OCI-LY7 (cell line): ENCODE measurements at regions not wholly inside any gene's neighbourhood (a gene's known extent, or its start where the extent isn't known, plus 50 kb on each side); places are given as distances from the start of the nearest gene placed in this dataset.

ENCODE experiments used
- EZH2phosphoT487 ChIP-seq: fragments of 200-600 bp; sonication (generic); IDR thresholded peaks from 2 replicates; pipeline ENCODE4 v1.6.1; 2018; ENCODE audit warnings: low read depth, borderline replicate concordance, mild to moderate bottlenecking, mixed run types, antibody characterized with exemption, low read length, moderate library complexity, mixed read lengths
- TF ChIP-seq, protein P1 (sequence below): fragments of 200-600 bp; sonication (generic); conservative IDR thresholded peaks from 2 replicates; pipeline ENCODE4 v1.5.1; 2014; ENCODE audit warnings: mild to moderate bottlenecking, antibody characterized with exemption, low read length, moderate library complexity, mixed read lengths

DNA sequence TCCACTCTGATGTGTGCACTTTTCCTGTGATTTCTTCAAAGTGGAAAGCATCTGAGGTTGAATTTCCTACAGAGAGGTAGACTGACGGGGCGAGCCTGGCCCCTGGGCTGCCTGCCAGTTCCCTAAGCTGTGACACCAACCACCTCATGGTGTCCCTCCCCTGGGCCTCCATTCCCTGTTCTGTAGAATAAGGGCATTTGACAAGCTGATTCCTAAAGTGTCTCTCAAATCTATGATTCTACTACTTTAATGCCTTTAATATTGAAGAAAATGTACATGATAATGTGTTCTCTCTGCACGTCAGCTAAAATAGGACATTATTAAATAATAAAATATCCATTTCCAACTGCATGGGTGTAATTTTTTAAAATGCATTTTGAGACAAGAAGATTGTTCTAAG, 105.1 kb downstream of the SEC61G start:
- TF ChIP-seq, protein P1, sequence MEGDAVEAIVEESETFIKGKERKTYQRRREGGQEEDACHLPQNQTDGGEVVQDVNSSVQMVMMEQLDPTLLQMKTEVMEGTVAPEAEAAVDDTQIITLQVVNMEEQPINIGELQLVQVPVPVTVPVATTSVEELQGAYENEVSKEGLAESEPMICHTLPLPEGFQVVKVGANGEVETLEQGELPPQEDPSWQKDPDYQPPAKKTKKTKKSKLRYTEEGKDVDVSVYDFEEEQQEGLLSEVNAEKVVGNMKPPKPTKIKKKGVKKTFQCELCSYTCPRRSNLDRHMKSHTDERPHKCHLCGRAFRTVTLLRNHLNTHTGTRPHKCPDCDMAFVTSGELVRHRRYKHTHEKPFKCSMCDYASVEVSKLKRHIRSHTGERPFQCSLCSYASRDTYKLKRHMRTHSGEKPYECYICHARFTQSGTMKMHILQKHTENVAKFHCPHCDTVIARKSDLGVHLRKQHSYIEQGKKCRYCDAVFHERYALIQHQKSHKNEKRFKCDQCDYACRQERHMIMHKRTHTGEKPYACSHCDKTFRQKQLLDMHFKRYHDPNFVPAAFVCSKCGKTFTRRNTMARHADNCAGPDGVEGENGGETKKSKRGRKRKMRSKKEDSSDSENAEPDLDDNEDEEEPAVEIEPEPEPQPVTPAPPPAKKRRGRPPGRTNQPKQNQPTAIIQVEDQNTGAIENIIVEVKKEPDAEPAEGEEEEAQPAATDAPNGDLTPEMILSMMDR: no peak
- TF ChIP-seq EZH2phosphoT487: no peak
